HEK293 (cell line): ENCODE measurements at regions not wholly inside any gene's neighbourhood (a gene's known extent, or its start where the extent isn't known, plus 50 kb on each side); places are given as distances from the start of the nearest gene placed in this dataset.
"Not testable (repeated sequence)": the region's sequence is repeated elsewhere in the genome, so short reads cannot be mapped to it uniquely, and the experiment has no call there.

ENCODE experiments used
- FEZF1 ChIP-seq: fragments of 450-650 bp; formaldehyde crosslinking; IDR thresholded peaks from 2 replicates; pipeline ENCODE4 v1.5.1; 2016; ENCODE audit warnings: missing biosample characterization, missing genetic modification characterization
- ZNF274 ChIP-seq, 2 experiments: fragments of 200-500 bp in 1 of 2; fragments of 450-650 bp in 1 of 2; sonication (Bioruptor generic) in 1 of 2; formaldehyde crosslinking in 1 of 2; IDR thresholded peaks; 2 replicates each; pipeline versions ENCODE4 v1.5.1 to v1.6.1; 2014 to 2016; ENCODE audit warnings: borderline replicate concordance in 1 of 2, inconsistent platforms in 1 of 2, low read length in 1 of 2, missing biosample characterization in 1 of 2, missing genetic modification characterization in 1 of 2
- ZNF549 ChIP-seq: fragments of 450-650 bp; IDR thresholded peaks from 2 replicates; pipeline ENCODE4 v1.5.1; 2018; ENCODE audit warnings: missing biosample characterization, missing genetic modification characterization, mild to moderate bottlenecking, inconsistent platforms, moderate library complexity
- ZNF621 ChIP-seq: fragments of 450-650 bp; formaldehyde crosslinking; IDR thresholded peaks from 2 replicates; pipeline ENCODE4 v1.5.1; 2017; ENCODE audit warnings: missing biosample characterization, missing genetic modification characterization
- TF ChIP-seq, protein P1 (sequence below): fragments of 450-650 bp; formaldehyde crosslinking; IDR thresholded peaks from 2 replicates; pipeline ENCODE4 v1.5.1; 2016; ENCODE audit warnings: missing biosample characterization, missing genetic modification characterization

GRCh38 chr3:99555885-99556284, 82.5 kb upstream of the COL8A1 start:
- TF ChIP-seq, protein P1, sequence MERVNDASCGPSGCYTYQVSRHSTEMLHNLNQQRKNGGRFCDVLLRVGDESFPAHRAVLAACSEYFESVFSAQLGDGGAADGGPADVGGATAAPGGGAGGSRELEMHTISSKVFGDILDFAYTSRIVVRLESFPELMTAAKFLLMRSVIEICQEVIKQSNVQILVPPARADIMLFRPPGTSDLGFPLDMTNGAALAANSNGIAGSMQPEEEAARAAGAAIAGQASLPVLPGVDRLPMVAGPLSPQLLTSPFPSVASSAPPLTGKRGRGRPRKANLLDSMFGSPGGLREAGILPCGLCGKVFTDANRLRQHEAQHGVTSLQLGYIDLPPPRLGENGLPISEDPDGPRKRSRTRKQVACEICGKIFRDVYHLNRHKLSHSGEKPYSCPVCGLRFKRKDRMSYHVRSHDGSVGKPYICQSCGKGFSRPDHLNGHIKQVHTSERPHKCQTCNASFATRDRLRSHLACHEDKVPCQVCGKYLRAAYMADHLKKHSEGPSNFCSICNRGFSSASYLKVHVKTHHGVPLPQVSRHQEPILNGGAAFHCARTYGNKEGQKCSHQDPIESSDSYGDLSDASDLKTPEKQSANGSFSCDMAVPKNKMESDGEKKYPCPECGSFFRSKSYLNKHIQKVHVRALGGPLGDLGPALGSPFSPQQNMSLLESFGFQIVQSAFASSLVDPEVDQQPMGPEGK, result not testable (repeated sequence)
- not testable (repeated sequence) for TF ChIP-seq ZNF621; FEZF1; ZNF274 (IDR thresholded peaks at IDR 0.05; ENCODE audit: low read length); ZNF274 (tag by site-specific recombination; IDR thresholded peaks at IDR 0.05; ENCODE audit: borderline replicate concordance); ZNF549
